ENCODE measurements at regions not wholly inside any gene's neighbourhood (a gene's known extent, or its start where the extent isn't known, plus 50 kb on each side); places are given as distances from the start of the nearest gene placed in this dataset.

- no peak overlapping the region for H3K27ac ChIP-seq (ENCODE audit: low read depth, low read length, poor library complexity, severe bottlenecking)
These were observed 69.2 kb downstream of the PRSS23 start for GRCh38 chr11:86869531-86869930.

GRCh38 chr11:86869966-86870570, 69.7 kb downstream of the PRSS23 start:
- no peaks in the 10 kb centered on the region for H3K9me3 ChIP-seq (ENCODE audit: low read depth, low read length, poor library complexity, severe bottlenecking)
- no peak overlapping the region for H3K4me3 ChIP-seq (ENCODE audit: low read depth, low read length, poor library complexity, severe bottlenecking)
- CTCF ChIA-PET, result interaction anchor here (0.5 to 2.3 kb wide), 9 partner anchors 47 to 551 kb away, joined by 3 to 11 read pairs (median 3); no protein-coding TSS in a partner anchor
- no peak overlapping the region for H3K27ac ChIP-seq (ENCODE audit: low read depth, low read length, poor library complexity, severe bottlenecking)
- no peaks in the 10 kb centered on the region for H3K27me3 ChIP-seq (replicated peaks; ENCODE audit: insufficient read depth, low read depth, low read length, poor library complexity)
- no peak for TF ChIP-seq EZH2 (IDR thresholded peaks at IDR 0.05; ENCODE audit: borderline replicate concordance, low read depth, low read length, poor library complexity, severe bottlenecking)
- TF ChIP-seq, protein P1, sequence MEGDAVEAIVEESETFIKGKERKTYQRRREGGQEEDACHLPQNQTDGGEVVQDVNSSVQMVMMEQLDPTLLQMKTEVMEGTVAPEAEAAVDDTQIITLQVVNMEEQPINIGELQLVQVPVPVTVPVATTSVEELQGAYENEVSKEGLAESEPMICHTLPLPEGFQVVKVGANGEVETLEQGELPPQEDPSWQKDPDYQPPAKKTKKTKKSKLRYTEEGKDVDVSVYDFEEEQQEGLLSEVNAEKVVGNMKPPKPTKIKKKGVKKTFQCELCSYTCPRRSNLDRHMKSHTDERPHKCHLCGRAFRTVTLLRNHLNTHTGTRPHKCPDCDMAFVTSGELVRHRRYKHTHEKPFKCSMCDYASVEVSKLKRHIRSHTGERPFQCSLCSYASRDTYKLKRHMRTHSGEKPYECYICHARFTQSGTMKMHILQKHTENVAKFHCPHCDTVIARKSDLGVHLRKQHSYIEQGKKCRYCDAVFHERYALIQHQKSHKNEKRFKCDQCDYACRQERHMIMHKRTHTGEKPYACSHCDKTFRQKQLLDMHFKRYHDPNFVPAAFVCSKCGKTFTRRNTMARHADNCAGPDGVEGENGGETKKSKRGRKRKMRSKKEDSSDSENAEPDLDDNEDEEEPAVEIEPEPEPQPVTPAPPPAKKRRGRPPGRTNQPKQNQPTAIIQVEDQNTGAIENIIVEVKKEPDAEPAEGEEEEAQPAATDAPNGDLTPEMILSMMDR (conservative IDR thresholded peaks at IDR 0.05; ENCODE audit: low read depth, low read length), result peak; percentile 95
- peak; percentile 87 for DNase-seq (ENCODE audit: low spot score)
- no peaks in the 10 kb centered on the region for H3K36me3 ChIP-seq (ENCODE audit: insufficient read depth, low read length, poor library complexity, severe bottlenecking)
- BruUV-seq (replicated peaks), result no TSS peak
- intact Hi-C loops (cut with micrococcal nuclease; ENCODE audit: unreplicated experiment), result loop anchor here (1.0 to 5.0 kb wide), 4 partner anchors 49 to 551 kb away; no protein-coding TSS in a partner anchor
- H3K4me1 ChIP-seq (ENCODE audit: insufficient read depth, low read length, poor library complexity, severe bottlenecking), result peaks cover 23% of the 10 kb centered on the region
- POLR2A ChIA-PET (ENCODE audit: low non-redundant PET), result interaction anchor here (0.6 kb wide), 1 partner anchor 38 kb away, joined by 3 read pairs; no protein-coding TSS in a partner anchor

More at GRCh38 chr11:86869531-86869930, 69.2 kb downstream of the PRSS23 start:
- peak; percentile 12 for DNase-seq (ENCODE audit: low spot score)
- ChIA-PET CTCF (interaction anchor here (0.7 to 2.3 kb wide), 2 partner anchors 92 to 552 kb away, joined by 3 to 11 read pairs; no protein-coding TSS in a partner anchor), POLR2A (ENCODE audit: low non-redundant PET) (no interaction called here)
- TF ChIP-seq, protein P1 (conservative IDR thresholded peaks at IDR 0.05; ENCODE audit: low read depth, low read length), result no peak
- no peak for TF ChIP-seq EZH2 (IDR thresholded peaks at IDR 0.05; ENCODE audit: borderline replicate concordance, low read depth, low read length, poor library complexity, severe bottlenecking)
- no peaks in the 10 kb centered on the region for H3K27me3 ChIP-seq (replicated peaks; ENCODE audit: insufficient read depth, low read depth, low read length, poor library complexity)
- no peaks in the 10 kb centered on the region for H3K36me3 ChIP-seq (ENCODE audit: insufficient read depth, low read length, poor library complexity, severe bottlenecking)
- no TSS peak for BruUV-seq (replicated peaks)
- intact Hi-C loops (cut with micrococcal nuclease; ENCODE audit: unreplicated experiment), result no loop called here
- no peak overlapping the region for H3K4me3 ChIP-seq (ENCODE audit: low read depth, low read length, poor library complexity, severe bottlenecking)
- H3K9me3 ChIP-seq (ENCODE audit: low read depth, low read length, poor library complexity, severe bottlenecking), result no peaks in the 10 kb centered on the region
- peaks cover 23% of the 10 kb centered on the region for H3K4me1 ChIP-seq (ENCODE audit: insufficient read depth, low read length, poor library complexity, severe bottlenecking)

- ChIA-PET POLR2A (ENCODE audit: low non-redundant PET) (no interaction called here), CTCF (interaction anchor here (0.6 kb wide), 1 partner anchor 43 kb away, joined by 3 read pairs; no protein-coding TSS in a partner anchor)
- Histone ChIP-seq H3K4me3 (ENCODE audit: low read depth, low read length, poor library complexity, severe bottlenecking) (no peak overlapping the region), H3K27ac (ENCODE audit: low read depth, low read length, poor library complexity, severe bottlenecking) (no peak overlapping the region), H3K27me3 (replicated peaks; ENCODE audit: insufficient read depth, low read depth, low read length, poor library complexity) (no peaks in the 10 kb centered on the region), H3K36me3 (ENCODE audit: insufficient read depth, low read length, poor library complexity, severe bottlenecking) (no peaks in the 10 kb centered on the region), H3K9me3 (ENCODE audit: low read depth, low read length, poor library complexity, severe bottlenecking) (no peaks in the 10 kb centered on the region), H3K4me1 (ENCODE audit: insufficient read depth, low read length, poor library complexity, severe bottlenecking) (peaks cover 23% of the 10 kb centered on the region)
- BruUV-seq (replicated peaks), result no TSS peak
- DNase-seq (ENCODE audit: low spot score), result peak; percentile 11
- no peak for TF ChIP-seq EZH2 (IDR thresholded peaks at IDR 0.05; ENCODE audit: borderline replicate concordance, low read depth, low read length, poor library complexity, severe bottlenecking)
- TF ChIP-seq, protein P1 (conservative IDR thresholded peaks at IDR 0.05; ENCODE audit: low read depth, low read length), result no peak
- intact Hi-C loops (cut with micrococcal nuclease; ENCODE audit: unreplicated experiment), result loop anchor here (5.0 kb wide), 1 partner anchor 419 kb away; no protein-coding TSS in a partner anchor
These were observed 73.3 kb downstream of the PRSS23 start for GRCh38 chr11:86873573-86874083.
